Lower leg skin (tissue), 3 donors: ENCODE measurements at regions not wholly inside any gene's neighbourhood (a gene's known extent, or its start where the extent isn't known, plus 50 kb on each side); places are given as distances from the start of the nearest gene placed in this dataset.

ENCODE experiments used
- CTCF ChIP-seq, 3 donors: fragments of 450-650 bp; IDR thresholded peaks; one replicate each; pipeline ENCODE4 v1.5.1; 2016; ENCODE audit warnings: antibody characterized with exemption in 3 of 3, mild to moderate bottlenecking in 3 of 3, moderate library complexity in 2 of 3
- POLR2A ChIP-seq, 2 donors: fragments of 450-650 bp; IDR thresholded peaks; one replicate each; pipeline ENCODE4 v1.6.1; 2016 to 2017; ENCODE audit warnings: antibody characterized with exemption in 2 of 2, mild to moderate bottlenecking in 1 of 2, moderate library complexity in 1 of 2

- no peak for TF ChIP-seq CTCF (IDR thresholded peaks at IDR 0.05)
- no peak for TF ChIP-seq POLR2A (IDR thresholded peaks at IDR 0.05)
Observed at GRCh38 chr21:22211943-22212342, 1213.7 kb downstream of the NCAM2 start.
